OCI-LY3 (cell line): ENCODE measurements at regions not wholly inside any gene's neighbourhood (a gene's known extent, or its start where the extent isn't known, plus 50 kb on each side); places are given as distances from the start of the nearest gene placed in this dataset.

ENCODE experiments used
- CTCF ChIP-seq: fragments of 200-600, 300-600 bp; sonication (generic); IDR thresholded peaks from 2 replicates; pipeline ENCODE4 v1.5.1; 2014; ENCODE audit warnings: antibody characterized with exemption, low read length, low read depth
- EZH2phosphoT487 ChIP-seq: fragments of 200-600 bp; shearing (Covaris generic); IDR thresholded peaks from 2 replicates; pipeline ENCODE4 v1.6.1; 2018; ENCODE audit warnings: antibody characterized with exemption, mixed run types, low read depth

GRCh38 chr20:22472447-22473100, 111.8 kb downstream of the FOXA2 start:
- TF ChIP-seq CTCF, result no peak
- TF ChIP-seq EZH2phosphoT487, result no peak
